Fibroblast of lung (primary cell): ENCODE measurements at regions not wholly inside any gene's neighbourhood (a gene's known extent, or its start where the extent isn't known, plus 50 kb on each side); places are given as distances from the start of the nearest gene placed in this dataset.

Experiments used
- EZH2 ChIP-seq: IDR thresholded peaks from 2 replicates; pipeline ENCODE4 v1.5.1; 2012; ENCODE audit warnings: low read length, control low read depth, mild to moderate bottlenecking; ENCODE audit errors: missing control alignments
- TF ChIP-seq, protein P1 (sequence below), 2 donors: IDR thresholded peaks in 1 of 2; conservative IDR thresholded peaks in 1 of 2; 1 replicate in 1 of 2; 2 replicates in 1 of 2; pipeline ENCODE4 v1.5.1; 2011 to 2012; ENCODE audit warnings: low read length in 2 of 2, control low read depth in 1 of 2, inconsistent platforms in 1 of 2, low read depth in 1 of 2, mild to moderate bottlenecking in 1 of 2

DNA sequence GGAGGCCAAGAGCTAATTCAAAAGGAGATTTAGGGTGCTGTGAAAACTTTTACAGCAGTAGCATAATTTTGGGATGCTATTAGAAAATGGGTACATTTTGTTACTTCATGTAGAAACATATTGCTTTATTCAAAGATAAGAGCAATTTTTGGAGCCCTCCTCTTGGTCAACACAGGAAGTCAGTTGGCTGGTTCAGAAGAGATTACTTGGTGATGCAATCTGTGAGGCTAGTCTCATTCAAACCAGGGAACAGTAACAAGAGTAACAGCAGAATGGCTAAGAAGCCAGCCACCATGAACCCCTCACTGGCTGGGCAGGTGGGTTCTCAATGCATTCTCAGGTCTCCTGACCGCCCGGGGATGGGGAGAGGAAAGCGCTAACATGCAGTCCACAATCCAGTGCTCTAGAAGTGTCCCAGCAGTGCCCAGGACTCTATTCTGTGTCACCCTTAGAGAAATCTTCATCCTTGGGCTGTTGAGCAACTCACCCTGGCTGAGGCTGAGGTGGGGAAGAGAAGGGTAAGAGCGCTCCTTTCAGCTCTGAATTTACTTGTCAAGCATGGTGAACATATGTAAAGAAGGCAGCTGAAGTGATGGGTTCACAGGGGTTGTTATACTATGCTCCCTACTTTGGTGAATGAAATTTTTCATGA lies 262.2 kb upstream of the UBASH3B start:
- TF ChIP-seq, protein P1, sequence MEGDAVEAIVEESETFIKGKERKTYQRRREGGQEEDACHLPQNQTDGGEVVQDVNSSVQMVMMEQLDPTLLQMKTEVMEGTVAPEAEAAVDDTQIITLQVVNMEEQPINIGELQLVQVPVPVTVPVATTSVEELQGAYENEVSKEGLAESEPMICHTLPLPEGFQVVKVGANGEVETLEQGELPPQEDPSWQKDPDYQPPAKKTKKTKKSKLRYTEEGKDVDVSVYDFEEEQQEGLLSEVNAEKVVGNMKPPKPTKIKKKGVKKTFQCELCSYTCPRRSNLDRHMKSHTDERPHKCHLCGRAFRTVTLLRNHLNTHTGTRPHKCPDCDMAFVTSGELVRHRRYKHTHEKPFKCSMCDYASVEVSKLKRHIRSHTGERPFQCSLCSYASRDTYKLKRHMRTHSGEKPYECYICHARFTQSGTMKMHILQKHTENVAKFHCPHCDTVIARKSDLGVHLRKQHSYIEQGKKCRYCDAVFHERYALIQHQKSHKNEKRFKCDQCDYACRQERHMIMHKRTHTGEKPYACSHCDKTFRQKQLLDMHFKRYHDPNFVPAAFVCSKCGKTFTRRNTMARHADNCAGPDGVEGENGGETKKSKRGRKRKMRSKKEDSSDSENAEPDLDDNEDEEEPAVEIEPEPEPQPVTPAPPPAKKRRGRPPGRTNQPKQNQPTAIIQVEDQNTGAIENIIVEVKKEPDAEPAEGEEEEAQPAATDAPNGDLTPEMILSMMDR (conservative IDR thresholded peaks at IDR 0.05 in 1 of 2, IDR thresholded peaks at IDR 0.05 in 1 of 2; ENCODE audit: low read depth in 1 of 2, low read length in 2 of 2) = no peak
- TF ChIP-seq EZH2 = no peak
